Left cardiac atrium (tissue), 4 donors: ENCODE measurements at regions not wholly inside any gene's neighbourhood (a gene's known extent, or its start where the extent isn't known, plus 50 kb on each side); places are given as distances from the start of the nearest gene placed in this dataset.
A peak's percentile ranks its signal among the peaks of the same experiment; 100 is the strongest.

ENCODE experiments used
- ATAC-seq, 2 donors: fragments of 200-7000 bp; cut with Tn5 transposase; one replicate each; pipeline ENCODE4 v1.9.1; 2020; ENCODE audit warnings: mild to moderate bottlenecking in 2 of 2, moderate library complexity in 2 of 2
- DNase-seq: peaks from one replicate; pipeline ENCODE4 v3.0.0-alpha.2; 2020
- intact Hi-C, 2 donors: fragments of 100-400 bp; cut with DNase I; formaldehyde crosslinking; loops; one replicate each; pipeline versions ENCODE4 v1.14.1 to v1.15.1; 2022 to 2023
- donor health status: DM: no; HTN: yes; CAD: no.
- donor health status: DM: no; HTN: yes; CAD: no; lungs with severe emphysema.
- donor health status: DM: yes; HTN: yes; CAD: no.
- donor health status: Dilated cardiomyopathy.

DNA sequence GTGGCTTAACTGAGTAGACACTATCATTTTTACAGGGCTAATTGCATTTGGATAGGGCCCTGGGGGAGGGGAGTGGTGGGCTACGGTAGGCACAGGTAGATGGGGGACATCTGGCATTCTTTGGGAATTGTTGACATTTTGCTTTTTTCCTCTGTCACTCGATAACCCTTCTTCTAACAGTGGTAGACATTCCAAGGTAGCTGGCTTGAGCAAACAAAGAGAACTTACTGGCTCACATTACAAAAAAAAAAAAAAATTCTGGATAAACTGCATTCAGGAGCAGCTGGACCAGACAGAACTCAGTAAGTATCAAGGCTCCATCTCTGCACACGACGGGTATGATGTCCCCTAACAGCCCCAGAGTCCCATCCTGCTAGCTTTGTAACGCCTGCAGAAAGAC, 585.2 kb downstream of the ZNF608 start:
- intact Hi-C loops: no loop called here
- DNase-seq: no peak
- no peak for ATAC-seq

DNA sequence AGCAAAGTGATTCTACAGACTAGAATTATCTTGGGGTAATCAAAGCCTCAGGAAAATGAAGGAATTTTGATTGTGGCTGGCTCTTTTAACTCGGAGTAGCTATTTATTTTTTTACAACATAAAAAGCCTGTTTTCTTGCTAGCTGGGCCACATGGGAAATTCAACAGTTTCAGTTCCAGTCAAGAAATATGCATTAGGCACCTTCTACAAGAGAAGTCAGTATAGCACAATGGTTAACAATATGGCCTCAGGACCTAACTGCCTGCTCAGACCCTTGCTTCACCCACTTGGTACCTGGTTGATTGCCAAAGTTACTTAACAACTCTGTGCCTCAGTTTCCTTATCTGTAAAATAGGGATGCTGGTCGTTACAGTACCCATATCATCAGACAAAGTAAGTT, 586.2 kb downstream of the ZNF608 start:
- ATAC-seq (no peak), DNase-seq (no peak)
- intact Hi-C loops: no loop called here

DNA sequence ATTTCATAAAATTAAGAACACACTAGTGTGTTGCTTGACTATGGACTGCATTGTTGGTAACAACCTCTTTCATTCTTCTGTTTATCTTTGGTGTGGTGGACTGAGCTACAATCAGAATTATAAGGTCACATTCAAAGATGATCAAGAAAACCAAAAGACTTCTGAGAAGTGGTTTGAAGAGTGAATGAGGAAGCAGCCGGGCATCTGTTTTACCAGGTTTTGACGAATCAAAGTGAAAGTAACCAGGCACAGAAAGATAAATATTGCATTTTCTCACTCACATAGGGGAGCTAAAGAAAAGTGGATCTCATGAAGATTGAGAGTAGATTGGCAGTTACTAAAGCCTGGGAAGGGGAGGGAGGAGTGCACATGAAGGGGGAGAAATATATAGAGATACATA, 589.1 kb downstream of the ZNF608 start:
- no peak for DNase-seq
- intact Hi-C loops: no loop called here
- no peak for ATAC-seq

DNA sequence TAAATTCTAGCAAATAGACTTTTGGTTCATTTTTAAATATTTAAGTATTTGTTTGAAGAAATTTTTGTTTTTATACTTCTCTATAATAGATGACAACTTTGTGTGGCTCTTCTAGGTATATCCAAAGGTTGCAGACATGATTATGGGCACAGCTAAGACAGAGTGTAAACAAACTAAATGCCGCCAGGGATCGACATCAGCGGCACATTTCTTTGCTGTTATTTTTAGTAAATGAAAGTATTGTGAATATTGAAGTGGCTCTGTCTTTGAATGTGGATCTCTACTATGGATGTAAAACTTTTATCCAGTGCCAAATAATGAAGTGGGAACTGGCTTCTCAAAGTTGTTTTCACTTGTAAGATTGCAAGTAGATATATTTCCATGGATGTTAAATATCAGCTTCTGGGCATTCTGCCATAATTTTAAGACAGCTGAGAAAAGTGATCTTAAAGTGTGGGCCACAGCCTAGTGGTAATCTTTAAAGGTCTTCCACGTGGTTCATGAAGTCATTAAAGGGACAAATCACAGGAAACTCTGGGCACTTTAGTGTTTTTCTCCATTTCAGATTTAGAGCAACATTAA, 589.9 kb downstream of the ZNF608 start:
- no peak for ATAC-seq
- intact Hi-C loops: no loop called here
- DNase-seq: no peak

DNA sequence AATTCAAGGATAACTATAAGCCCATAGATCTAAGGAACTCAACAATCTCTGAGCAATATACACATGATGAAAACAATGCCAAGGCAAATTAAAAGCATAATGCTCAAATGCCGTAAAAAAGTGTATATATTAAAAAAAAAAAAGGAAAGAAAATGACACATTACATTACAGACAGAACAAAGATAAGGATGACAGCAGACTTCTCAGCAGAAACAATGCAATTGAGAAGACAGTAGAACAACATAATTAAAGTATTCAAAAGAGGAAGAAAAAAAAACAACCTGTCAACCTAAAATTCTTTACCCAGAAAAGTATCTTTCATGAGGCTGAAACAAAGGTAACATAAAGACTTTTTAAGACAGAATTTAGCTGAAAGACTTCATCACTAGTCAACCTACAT, 591.7 kb downstream of the ZNF608 start:
- intact Hi-C loops: no loop called here
- DNase-seq (no peak), ATAC-seq (no peak)

DNA sequence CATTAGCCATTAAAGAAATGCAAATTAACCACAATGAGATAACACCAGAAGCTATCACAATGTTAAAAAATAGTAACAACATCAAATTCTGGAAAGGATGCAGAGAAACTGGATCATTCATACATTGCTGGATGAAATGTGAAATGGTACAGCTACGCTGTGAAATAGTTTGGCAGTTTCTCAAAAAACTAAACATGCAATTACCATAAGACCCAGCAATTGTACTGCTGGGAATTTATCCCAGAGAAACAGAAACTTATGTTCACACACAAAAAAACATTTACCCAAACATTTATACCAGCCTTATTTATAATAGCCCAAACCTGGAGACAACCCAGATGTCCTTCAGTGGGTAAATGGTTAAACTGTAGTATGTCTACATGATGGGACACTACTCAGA, 592.9 kb downstream of the ZNF608 start:
- ATAC-seq: no peak
- no peak for DNase-seq
- intact Hi-C loops: no loop called here

DNA sequence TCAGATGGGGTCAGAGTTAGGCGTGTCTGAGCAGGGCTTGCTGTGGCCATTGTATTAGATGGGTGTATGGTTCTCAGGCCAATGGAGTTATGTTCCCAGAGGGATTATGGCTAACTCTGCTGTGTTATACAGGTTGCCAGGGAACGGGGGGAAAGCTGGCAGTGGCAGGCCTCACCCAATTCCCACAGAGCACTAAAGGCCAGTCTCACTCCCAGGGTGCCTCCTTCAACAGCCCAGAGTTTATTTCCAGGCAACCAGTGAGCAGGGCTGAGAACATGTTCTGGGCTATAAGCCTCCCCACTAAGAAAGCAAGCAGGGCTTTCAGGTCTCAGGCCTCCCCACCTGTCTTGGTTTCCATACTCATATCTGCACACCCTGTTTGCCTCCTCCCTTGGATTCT, 597.9 kb downstream of the ZNF608 start:
- intact Hi-C loops: no loop called here
- DNase-seq: no peak
- no peak for ATAC-seq

DNA sequence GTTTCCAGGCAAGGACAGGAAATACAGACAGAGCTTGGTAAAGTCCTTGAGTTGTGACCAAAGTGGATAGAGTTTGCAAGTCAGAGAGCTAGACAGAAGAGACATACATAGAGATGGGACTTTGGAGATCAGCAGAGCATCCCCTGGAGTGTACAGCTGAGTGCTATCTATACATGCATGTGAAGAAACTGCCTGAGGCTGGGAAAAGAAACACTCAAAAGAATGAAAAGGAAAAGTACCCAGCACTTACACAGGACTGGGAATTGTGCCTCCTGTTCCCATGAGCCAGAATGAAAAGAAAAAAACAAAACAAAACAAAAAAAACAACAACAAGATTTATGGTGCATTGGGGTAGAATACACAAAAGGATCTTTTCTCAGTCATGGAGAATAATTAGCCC, 606.4 kb downstream of the ZNF608 start:
- ATAC-seq (no peak), DNase-seq (no peak)
- intact Hi-C loops: no loop called here

DNA sequence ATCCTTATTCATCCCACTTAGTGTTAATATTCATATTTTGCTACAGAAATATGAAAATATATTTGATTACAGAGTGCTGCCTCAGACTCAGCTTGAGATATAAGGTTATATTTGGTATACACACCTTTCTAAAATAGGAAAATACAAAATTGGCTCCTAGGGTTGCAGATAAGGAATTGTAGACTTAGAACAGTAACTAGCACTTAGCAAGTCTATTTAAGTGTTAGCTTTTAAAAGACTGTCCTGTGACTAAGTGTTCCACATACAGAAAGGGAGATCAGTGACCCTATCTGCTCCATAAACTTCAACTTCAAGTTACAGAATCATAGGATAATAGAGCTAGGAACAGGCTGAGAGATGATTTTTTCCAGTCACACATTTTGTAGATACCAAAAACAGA, 607.0 kb downstream of the ZNF608 start:
- ATAC-seq: peak; percentile 65 to 68
- intact Hi-C loops: no loop called here
- DNase-seq: no peak

DNA sequence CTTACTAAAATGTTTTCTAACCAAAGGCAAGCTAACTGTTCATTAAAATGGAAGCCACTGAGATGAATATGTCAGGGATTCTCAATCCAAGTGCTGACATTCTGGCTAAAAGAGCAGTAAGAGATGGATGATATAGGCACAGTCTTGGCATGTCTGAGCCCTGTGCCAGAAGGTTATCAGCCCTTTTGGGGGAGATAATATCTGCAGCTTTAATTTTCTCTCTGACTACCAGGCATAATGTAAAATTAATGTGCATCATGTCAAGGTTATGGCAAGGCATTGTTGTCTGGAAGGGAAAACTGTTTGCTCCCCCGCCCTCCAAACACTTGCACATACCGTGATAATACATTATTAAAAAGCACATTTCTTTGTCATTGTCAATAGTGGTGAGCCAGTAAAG, 609.8 kb downstream of the ZNF608 start:
- no peak for ATAC-seq
- no peak for DNase-seq
- intact Hi-C loops: no loop called here

DNA sequence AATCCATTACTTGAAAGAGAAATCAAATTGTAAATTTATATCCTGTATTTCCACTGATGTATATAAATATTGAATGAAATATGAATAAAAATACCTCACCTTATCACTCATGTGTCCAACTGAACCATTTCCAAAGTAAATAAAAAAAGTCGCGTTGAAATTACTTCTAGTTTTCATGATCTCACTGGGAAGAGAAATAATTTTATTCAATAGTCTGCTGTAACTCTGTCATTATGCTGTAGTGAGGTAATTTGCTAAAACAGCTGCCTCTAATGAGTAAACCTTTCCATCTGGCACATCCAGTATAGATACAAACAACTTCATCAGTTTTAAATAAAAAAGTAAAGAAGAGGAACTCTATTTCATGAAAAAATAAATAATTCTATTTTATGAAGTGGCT, 611.5 kb downstream of the ZNF608 start:
- no peak for DNase-seq
- no peak for ATAC-seq
- intact Hi-C loops: no loop called here

DNA sequence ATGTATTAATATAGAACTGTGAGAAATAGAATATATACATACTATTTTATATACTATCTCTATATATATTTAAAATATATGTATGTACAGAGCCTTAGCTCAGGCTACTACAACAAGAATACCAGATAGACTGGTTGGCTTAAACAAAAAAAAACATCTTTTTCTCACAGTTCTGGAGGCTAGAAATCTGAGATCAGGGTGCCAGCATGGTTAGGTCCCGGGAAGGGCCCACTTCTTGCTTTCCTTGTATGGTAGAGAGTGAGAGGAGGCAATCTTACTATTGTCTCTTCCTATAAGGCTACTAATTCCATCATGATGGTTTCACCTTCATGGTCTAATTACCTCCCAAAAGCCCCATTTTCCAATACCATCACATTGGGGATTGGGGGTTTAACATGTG, 613.0 kb downstream of the ZNF608 start:
- ATAC-seq: no peak
- DNase-seq: no peak
- intact Hi-C loops: no loop called here

DNA sequence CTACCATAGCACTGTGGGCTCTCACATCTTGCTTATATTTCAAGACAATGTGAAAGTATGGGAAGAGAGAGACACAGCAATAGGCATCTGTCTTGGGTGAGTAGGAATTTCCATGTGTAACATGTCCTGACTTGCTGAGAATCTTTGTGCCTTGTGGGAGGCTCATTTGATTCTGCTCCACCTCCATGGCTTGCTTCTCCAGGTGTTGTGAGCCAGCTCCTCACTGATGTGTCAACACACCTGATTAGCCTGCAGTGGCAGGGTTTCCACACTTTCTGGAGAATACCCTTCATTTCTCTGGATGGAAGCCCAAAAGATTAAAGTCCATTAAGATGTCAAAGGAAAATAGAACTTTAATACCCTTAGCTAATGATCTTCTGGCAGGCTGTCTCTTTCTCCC, 613.6 kb downstream of the ZNF608 start:
- DNase-seq (no peak), ATAC-seq (no peak)
- intact Hi-C loops: no loop called here

DNA sequence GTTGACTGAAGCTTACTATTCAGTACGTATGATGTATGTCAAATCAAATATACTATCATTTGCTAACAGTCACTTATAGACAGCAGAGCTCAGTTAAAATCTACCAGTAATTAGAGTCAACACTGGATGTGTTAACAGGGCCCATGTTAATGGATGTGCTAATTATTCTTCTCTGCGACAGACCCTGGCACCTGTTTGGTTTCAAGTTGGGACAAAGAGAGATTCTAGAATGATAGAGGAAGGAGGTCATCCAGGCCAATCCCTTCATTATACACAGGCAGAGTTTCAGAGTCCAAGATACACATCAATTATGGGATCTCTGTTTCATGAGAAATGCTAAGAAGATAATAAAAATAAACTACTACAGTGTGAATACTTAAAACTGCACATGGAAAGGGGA, 615.0 kb downstream of the ZNF608 start:
- ATAC-seq (no peak), DNase-seq (no peak)
- intact Hi-C loops: no loop called here

DNA sequence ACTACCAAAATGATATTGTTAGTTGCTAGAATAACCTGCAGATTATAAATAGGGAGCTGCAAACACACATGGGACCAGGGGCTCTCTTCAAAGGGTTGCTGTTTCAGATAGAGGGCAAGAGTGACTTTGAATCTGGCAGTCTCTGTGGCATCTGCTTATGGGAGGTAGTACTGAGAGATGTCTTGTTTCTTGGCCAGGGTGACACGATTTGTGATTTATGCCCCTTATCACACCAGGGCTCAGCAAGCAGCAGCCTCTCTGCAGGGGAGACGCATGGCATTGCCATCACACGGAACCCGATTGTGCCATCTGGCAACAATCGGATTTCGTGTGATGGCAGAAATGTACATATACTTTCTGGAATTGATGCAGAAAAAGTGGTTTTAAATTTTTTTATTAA, 615.6 kb downstream of the ZNF608 start:
- DNase-seq: no peak
- intact Hi-C loops: no loop called here
- ATAC-seq: peak in 1 of 2 donors; percentile 40

DNA sequence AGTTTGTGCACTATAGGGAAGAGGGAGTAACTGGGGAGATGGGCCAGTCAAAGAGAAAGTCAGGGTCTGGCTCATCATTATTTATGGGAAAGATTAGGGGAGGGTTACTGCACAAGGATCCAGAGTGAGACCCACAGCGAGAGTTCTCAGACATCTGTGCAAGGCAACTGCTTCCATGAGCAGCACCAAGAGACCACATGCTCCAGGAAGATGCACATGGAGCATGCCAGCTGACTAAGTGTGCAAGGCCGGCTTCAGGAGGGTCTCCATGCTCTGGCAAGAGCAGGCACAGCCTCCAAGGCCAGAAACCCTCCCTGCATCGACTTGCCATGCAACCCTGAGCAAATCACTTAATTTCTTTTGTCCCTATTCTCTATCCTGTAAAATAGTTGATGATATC, 616.9 kb downstream of the CSNK1G3 start:
- intact Hi-C loops: no loop called here
- no peak for ATAC-seq
- DNase-seq: no peak

DNA sequence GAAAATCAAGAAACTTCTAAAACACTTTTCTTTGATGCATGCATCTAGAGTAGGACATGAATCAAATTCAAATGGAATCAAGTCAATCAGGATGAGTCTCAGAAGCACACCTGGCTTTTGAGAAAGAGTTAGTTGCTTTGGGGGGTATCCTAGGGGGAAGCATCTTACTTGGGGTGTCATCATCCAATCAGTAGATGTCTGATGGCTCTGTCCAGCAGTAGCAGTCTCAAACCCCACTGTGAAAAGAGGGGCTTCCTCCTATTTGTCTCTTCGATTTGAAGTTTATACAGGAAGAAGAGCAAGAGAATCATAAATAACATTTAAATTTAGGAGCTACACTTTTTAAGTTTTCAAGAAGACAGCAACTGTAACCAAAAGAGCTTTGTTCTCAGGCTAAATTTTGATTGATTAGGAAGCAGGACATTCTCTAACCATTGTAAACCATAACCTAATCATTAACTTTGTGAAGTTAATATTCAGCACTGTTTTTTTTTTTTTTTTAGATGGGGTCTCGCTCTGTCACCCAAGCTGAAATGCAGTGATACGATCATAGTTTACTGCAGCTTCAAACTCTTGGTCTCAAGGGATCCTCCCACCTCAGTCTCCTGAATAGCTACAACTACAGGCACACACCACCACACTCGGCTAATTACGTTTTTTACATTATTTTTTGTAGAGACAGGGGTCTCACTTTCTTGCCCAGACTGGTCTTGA, 614.7 kb downstream of the CSNK1G3 start:
- intact Hi-C loops: no loop called here
- ATAC-seq (no peak), DNase-seq (no peak)

DNA sequence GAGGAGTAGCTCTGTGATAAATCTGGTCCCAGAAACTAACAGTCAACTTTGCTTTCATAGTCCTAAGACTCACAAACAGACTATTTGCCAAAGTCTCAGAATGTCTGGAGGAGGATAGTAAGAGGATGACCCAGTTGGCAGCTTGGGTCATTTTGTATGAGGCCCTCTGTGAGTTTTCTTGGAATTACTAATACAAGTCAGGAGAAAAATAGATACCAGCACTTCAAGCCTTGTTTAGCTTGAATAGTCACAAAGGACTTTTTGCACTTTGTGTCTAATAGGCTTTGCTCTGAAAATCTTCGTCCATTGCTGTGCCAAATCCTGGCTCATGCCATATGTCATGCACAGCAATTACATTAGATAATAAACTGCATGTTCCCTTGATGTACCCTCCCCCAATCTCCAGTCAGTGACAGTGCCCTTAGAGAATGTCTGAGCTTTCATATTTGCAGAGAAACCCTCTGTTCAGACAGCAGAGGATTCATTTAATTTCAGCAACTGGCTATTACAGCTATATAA, 612.8 kb downstream of the CSNK1G3 start:
- intact Hi-C loops: no loop called here
- ATAC-seq (peak; percentile 46 to 68), DNase-seq (no peak)

DNA sequence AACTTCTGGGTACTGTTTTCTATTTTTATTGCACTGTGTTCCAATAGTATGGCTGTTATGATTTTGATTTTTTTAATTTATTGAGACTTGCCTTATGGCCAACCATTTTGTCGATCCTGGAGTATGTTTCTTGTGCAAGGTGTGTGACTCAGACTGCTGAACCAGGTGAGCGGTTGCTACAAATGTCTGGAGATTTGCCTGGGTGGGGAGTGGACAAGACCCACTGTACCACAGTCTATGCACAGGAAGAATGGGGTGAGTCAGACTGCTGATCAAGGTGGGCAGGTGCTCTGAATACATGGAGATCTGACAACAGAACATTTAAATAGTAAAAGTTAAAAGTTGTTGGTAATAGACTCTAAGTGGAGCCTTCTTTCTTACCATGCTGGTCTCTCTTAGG, 609.2 kb downstream of the CSNK1G3 start:
- intact Hi-C loops: no loop called here
- ATAC-seq (no peak), DNase-seq (no peak)

DNA sequence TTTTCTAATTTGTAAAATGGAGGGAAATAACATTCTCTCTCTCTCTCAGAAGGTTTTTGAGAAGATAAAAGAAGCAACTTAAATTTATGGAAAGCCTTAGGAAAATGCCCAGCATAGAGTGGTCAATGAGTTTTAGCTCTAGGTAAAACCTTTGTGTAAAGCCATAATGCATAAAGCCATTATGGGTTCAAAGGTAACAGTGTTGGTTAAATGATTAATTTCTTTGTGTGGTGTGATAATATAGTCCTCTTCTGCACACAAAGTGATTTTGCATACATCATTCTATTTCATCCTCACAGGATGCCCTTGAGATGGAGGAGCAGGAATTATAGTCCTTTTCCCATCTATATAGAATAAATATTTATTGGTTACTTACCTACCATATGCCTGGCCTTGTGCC, 602.9 kb downstream of the CSNK1G3 start:
- no peak for DNase-seq
- no peak for ATAC-seq
- intact Hi-C loops: no loop called here

DNA sequence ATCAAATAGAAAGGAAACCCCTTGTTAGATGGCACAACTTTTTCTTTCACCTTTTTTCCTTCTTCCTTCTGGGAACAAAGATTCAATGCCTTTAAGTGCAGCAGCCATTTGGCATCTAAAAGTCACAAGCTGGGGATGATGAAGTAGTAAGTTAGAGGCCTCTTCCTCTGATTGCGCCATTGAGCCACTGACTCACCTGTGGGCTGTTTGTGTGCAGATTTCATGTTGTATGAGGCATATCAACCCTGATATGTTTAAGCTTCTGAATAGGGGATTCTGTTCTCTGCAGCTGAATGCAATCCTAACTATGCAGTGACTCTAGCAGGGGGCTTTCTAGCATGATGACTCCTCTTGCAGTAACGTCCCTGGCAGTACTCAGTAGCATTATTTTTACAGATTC, 599.9 kb downstream of the CSNK1G3 start:
- intact Hi-C loops: no loop called here
- DNase-seq: no peak
- ATAC-seq: no peak
